RWPE1 (cell line): ENCODE measurements at regions not wholly inside any gene's neighbourhood (a gene's known extent, or its start where the extent isn't known, plus 50 kb on each side); places are given as distances from the start of the nearest gene placed in this dataset.

Source experiments
- CTCF ChIA-PET: fragments of 350-600 bp; sonication (Branson Sonifier 250); formaldehyde crosslinking; extraction: SDS; loops from one replicate; lab custom pipeline; 2021; lab: Yijun Ruan, JAX
- POLR2A ChIA-PET: fragments of 400-600 bp; formaldehyde crosslinking; extraction: SDS; loops from one replicate; lab custom pipeline; 2020; ENCODE audit warnings: antibody characterized with exemption; ENCODE audit not compliant: low non-redundant PET; lab: Yijun Ruan, JAX
- DNase-seq: peaks from one replicate; pipeline ENCODE4 v3.0.0; 2012; ENCODE audit warnings: low spot score
- H3K27ac ChIP-seq: fragments of 450-650 bp; 2 replicates; pipeline ENCODE4 v1.5.1; 2017
- CTCF ChIP-seq: fragments of 450-650 bp; conservative IDR thresholded peaks from 2 replicates; pipeline ENCODE4 v1.5.1; 2017; ENCODE audit warnings: low read depth, mild to moderate bottlenecking

- ChIA-PET POLR2A (no interaction called here), CTCF (no interaction called here)
- no peak for DNase-seq
- no peak for TF ChIP-seq CTCF
- H3K27ac ChIP-seq: no peak overlapping the region
These were observed 115.6 kb upstream of the LMCD1 start for GRCh38 chr3:8385848-8386620.

- H3K27ac ChIP-seq: no peak overlapping the region
- ChIA-PET POLR2A (no interaction called here), CTCF (no interaction called here)
- TF ChIP-seq CTCF: no peak
- DNase-seq: no peak
These were observed 114.1 kb upstream of the LMCD1 start for GRCh38 chr3:8387571-8387970.

- no peak for DNase-seq
- no peak overlapping the region for H3K27ac ChIP-seq
- CTCF ChIA-PET: no interaction called here
- no peak for TF ChIP-seq CTCF
- POLR2A ChIA-PET: no interaction called here
These were observed 101.9 kb upstream of the LMCD1 start for GRCh38 chr3:8399686-8400085.

GRCh38 chr3:8400911-8401310 lies 100.7 kb upstream of the LMCD1 start:
- no peak for TF ChIP-seq CTCF
- ChIA-PET CTCF (no interaction called here), POLR2A (no interaction called here)
- no peak for DNase-seq
- no peak overlapping the region for H3K27ac ChIP-seq

- CTCF ChIA-PET: no interaction called here
- DNase-seq: no peak
- POLR2A ChIA-PET: no interaction called here
- TF ChIP-seq CTCF: no peak
- no peak overlapping the region for H3K27ac ChIP-seq
These were observed 97.6 kb upstream of the LMCD1 start for GRCh38 chr3:8403996-8404395.

GRCh38 chr3:8405144-8405543 lies 96.5 kb upstream of the LMCD1 start:
- H3K27ac ChIP-seq: no peak overlapping the region
- ChIA-PET POLR2A (no interaction called here), CTCF (interaction anchor here (0.6 kb wide), 1 partner anchor 27 kb away, joined by 3 read pairs; no protein-coding TSS in a partner anchor)

More at GRCh38 chr3:8405144-8405543, 96.5 kb upstream of the LMCD1 start:
- no peak for DNase-seq
- TF ChIP-seq CTCF: no peak
